Stimulated activated CD4-positive, alpha-beta T cell treated with anti-CD3 and anti-CD28 coated beads, Interleukin-15, amount 100 ng/mL, for 24 hours (primary cell): ENCODE measurements at regions not wholly inside any gene's neighbourhood (a gene's known extent, or its start where the extent isn't known, plus 50 kb on each side); places are given as distances from the start of the nearest gene placed in this dataset.
"Not testable (repeated sequence)": the region's sequence is repeated elsewhere in the genome, so short reads cannot be mapped to it uniquely, and the experiment has no call there.

ENCODE experiments used
- DNase-seq: peaks from one replicate; pipeline ENCODE4 v3.0.0-alpha.2; 2020

GRCh38 chr12:124379938-124380754, 85.3 kb downstream of the RFLNA start:
- no peak for DNase-seq

GRCh38 chr12:124379379-124379937, 84.6 kb downstream of the RFLNA start:
- DNase-seq, result no peak

- no peak for DNase-seq
Measured at GRCh38 chr12:124378926-124379325, 84.0 kb downstream of the RFLNA start.

GRCh38 chr12:124377981-124378509, 83.2 kb downstream of the RFLNA start:
- DNase-seq, result no peak

GRCh38 chr12:124376435-124376834, 81.5 kb downstream of the RFLNA start:
- DNase-seq, result no peak

GRCh38 chr12:124375789-124376175, 80.9 kb downstream of the RFLNA start:
- no peak for DNase-seq

GRCh38 chr12:124375141-124375788, 80.4 kb downstream of the RFLNA start:
- DNase-seq, result no peak

GRCh38 chr12:124374567-124374966, 79.7 kb downstream of the RFLNA start:
- DNase-seq, result no peak

- DNase-seq, result no peak
Measured at GRCh38 chr12:124374147-124374546, 79.3 kb downstream of the RFLNA start.

GRCh38 chr12:124373701-124374100, 78.8 kb downstream of the RFLNA start:
- DNase-seq, result not testable (repeated sequence)

- no peak for DNase-seq
Measured at GRCh38 chr12:124372831-124373230, 77.9 kb downstream of the RFLNA start.

GRCh38 chr12:124371970-124372555, 77.2 kb downstream of the RFLNA start:
- DNase-seq, result no peak

- DNase-seq, result no peak
Measured at GRCh38 chr12:124371366-124371765, 76.5 kb downstream of the RFLNA start.

- no peak for DNase-seq
Measured at GRCh38 chr12:124370851-124371250, 76.0 kb downstream of the RFLNA start.

GRCh38 chr12:124370384-124370783, 75.5 kb downstream of the RFLNA start:
- no peak for DNase-seq

- DNase-seq, result no peak
Measured at GRCh38 chr12:124369827-124370378, 75.0 kb downstream of the RFLNA start.

GRCh38 chr12:124369055-124369826, 74.3 kb downstream of the RFLNA start:
- DNase-seq, result no peak

GRCh38 chr12:124368421-124369032, 73.6 kb downstream of the RFLNA start:
- DNase-seq, result no peak

- DNase-seq, result no peak
Measured at GRCh38 chr12:124365726-124366430, 71.0 kb downstream of the RFLNA start.
